K562 (cell line): ENCODE measurements at regions not wholly inside any gene's neighbourhood (a gene's known extent, or its start where the extent isn't known, plus 50 kb on each side); places are given as distances from the start of the nearest gene placed in this dataset.
"Not testable (repeated sequence)": the region's sequence is repeated elsewhere in the genome, so short reads cannot be mapped to it uniquely, and the experiment has no call there.

Experiments
- ATAC-seq: fragments of 200-7000 bp; cut with Tn5 transposase; 3 replicates; pipeline ENCODE4 v1.9.1; 2020; ENCODE audit warnings: moderate library complexity
- BruUV-seq: library from RNA; stranded (reverse); fragments of 400-500 nt; replicated peaks from 2 replicates; lab custom pipeline; 2021; lab: Mats Ljungman, UMichigan
- CTCF ChIA-PET: fragments of 300-600 bp; formaldehyde crosslinking; extraction: SDS; loops from one replicate; lab custom pipeline; 2021; ENCODE audit warnings: low intra/inter-chr PET ratio; lab: Yijun Ruan, JAX
- POLR2A ChIA-PET: fragments of 300-600, 350-650 bp; sonication (Branson Sonifier 250); formaldehyde crosslinking; extraction: SDS; loops from one replicate; lab custom pipeline; 2021; ENCODE audit warnings: antibody characterized with exemption, inconsistent platforms; lab: Yijun Ruan, JAX
- DNase-seq, 4 experiments: peaks; one replicate each; pipeline versions ENCODE4 v3.0.0 to v3.0.0-alpha.2; 2011 to 2018; ENCODE audit warnings: low spot score in 3 of 4, mixed read lengths in 3 of 4; ENCODE audit errors: extremely low read depth in 1 of 4
- FAIRE-seq: peaks from 2 replicates; lab custom pipeline; 2011; peaks lifted over from hg19 to GRCh38; lab: Jason Lieb, UNC
- H2AFZ ChIP-seq: 2 replicates; pipeline ENCODE4 v1.6.0; 2011; ENCODE audit warnings: low read depth, low read length, control low read depth, inconsistent platforms
- H3K27ac ChIP-seq: fragments of 200-600 bp; 3 replicates; pipeline ENCODE4 v1.8.0; 2011; ENCODE audit warnings: low read depth, mild to moderate bottlenecking, control low read depth, inconsistent platforms, low read length, moderate library complexity, mixed read lengths; ENCODE audit errors: extremely low read depth
- H3K27me3 ChIP-seq, 2 experiments: fragments of 300-600 bp in 1 of 2; 2 replicates in 1 of 2; 3 replicates in 1 of 2; pipeline versions ENCODE4 v1.6.0 to v1.8.0; 2011; ENCODE audit warnings: inconsistent platforms in 2 of 2, low read length in 2 of 2, mild to moderate bottlenecking in 1 of 2, mixed read lengths in 1 of 2, moderate library complexity in 1 of 2; ENCODE audit not compliant: control insufficient read depth in 2 of 2, insufficient read depth in 2 of 2
- H3K36me3 ChIP-seq: fragments of 300-600 bp; 3 replicates; pipeline ENCODE4 v1.8.0; 2011; ENCODE audit warnings: mild to moderate bottlenecking, low read length, inconsistent platforms; ENCODE audit not compliant: control insufficient read depth, insufficient read depth
- H3K4me1 ChIP-seq, 2 experiments: fragments of 200-600 bp in 1 of 2; replicated peaks in 1 of 2; 2 replicates in 1 of 2; 3 replicates in 1 of 2; pipeline versions ENCODE4 v1.5.1 to v1.8.0; 2011; ENCODE audit warnings: inconsistent platforms in 2 of 2, low read length in 2 of 2, mild to moderate bottlenecking in 1 of 2, mixed read lengths in 1 of 2, moderate library complexity in 1 of 2; ENCODE audit not compliant: control insufficient read depth in 2 of 2, insufficient read depth in 2 of 2
- H3K4me2 ChIP-seq: 2 replicates; pipeline ENCODE4 v1.6.1; 2011; ENCODE audit warnings: low read length, control low read depth, inconsistent platforms, mixed read lengths; ENCODE audit not compliant: insufficient read depth
- H3K4me3 ChIP-seq: fragments of 200-600 bp; sonication (generic), shearing (Covaris generic); 2 replicates; pipeline ENCODE4 v1.5.1; 2016; ENCODE audit warnings: control low read depth, inconsistent platforms
- H3K79me2 ChIP-seq: fragments of 200-600 bp; 3 replicates; pipeline ENCODE4 v1.8.0; 2011; ENCODE audit warnings: low read length, inconsistent platforms; ENCODE audit not compliant: control insufficient read depth, insufficient read depth
- H3K9ac ChIP-seq, 2 experiments: 2 replicates each; pipeline versions ENCODE4 v1.6.0 to v1.6.1; 2011; ENCODE audit warnings: low read depth in 2 of 2, low read length in 2 of 2, control low read depth in 1 of 2, inconsistent platforms in 1 of 2, mild to moderate bottlenecking in 1 of 2, mixed read lengths in 1 of 2; ENCODE audit not compliant: insufficient read depth in 1 of 2
- H3K9me1 ChIP-seq: one replicate; pipeline ENCODE4 v1.6.0; 2011; ENCODE audit warnings: inconsistent platforms, mild to moderate bottlenecking, low read length, moderate library complexity; ENCODE audit not compliant: control insufficient read depth, insufficient read depth
- H3K9me3 ChIP-seq: replicated peaks from 2 replicates; pipeline ENCODE4 v1.5.1; 2011; ENCODE audit warnings: low read depth, low read length, inconsistent platforms; ENCODE audit not compliant: control insufficient read depth, insufficient read depth
- H4K20me1 ChIP-seq: replicated peaks from 2 replicates; pipeline ENCODE4 v1.6.1; 2011; ENCODE audit warnings: low read length, inconsistent platforms, mixed read lengths; ENCODE audit not compliant: control insufficient read depth, insufficient read depth
- CLOCK ChIP-seq: fragments of 250-450 bp; sonication (Bioruptor Pico); IDR thresholded peaks from 2 replicates; pipeline ENCODE4 v1.4.0; 2020; ENCODE audit warnings: mild to moderate bottlenecking, moderate library complexity, borderline replicate concordance
- PTTG1 ChIP-seq: fragments of 450-650 bp; IDR thresholded peaks from 2 replicates; pipeline ENCODE4 v1.6.1; 2016; ENCODE audit warnings: low read depth, mild to moderate bottlenecking, missing genetic modification characterization, missing compliant biosample characterization
- STAT5A ChIP-seq: IDR thresholded peaks from 2 replicates; pipeline ENCODE4 v1.6.1; 2012; ENCODE audit warnings: low read length, inconsistent platforms, borderline replicate concordance
- ZEB2 ChIP-seq: fragments of 450-650 bp; IDR thresholded peaks from 2 replicates; pipeline ENCODE4 v1.6.1; 2016
- ZFP1 ChIP-seq: fragments of 450-650 bp; formaldehyde crosslinking; IDR thresholded peaks from 2 replicates; pipeline ENCODE4 v1.4.0; 2020; ENCODE audit warnings: mild to moderate bottlenecking, mixed read lengths
- ZNF586 ChIP-seq: fragments of 450-650 bp; formaldehyde crosslinking; conservative IDR thresholded peaks from 2 replicates; pipeline ENCODE4 v1.4.0; 2020; ENCODE audit warnings: mild to moderate bottlenecking, moderate library complexity
- WGBS: fragments of 100-300 bp; shearing (Covaris generic); methylation state at CpG from one replicate; pipeline ENCODE4 v1.1.6; 2016; ENCODE audit warnings: low coverage, mixed read lengths; ENCODE audit not compliant: insufficient coverage; ENCODE audit errors: missing lambda C conversion rate; 5-methylcytosine and 5-hydroxymethylcytosine counted together
- in situ Hi-C: fragments of 300-500 bp; cut with MboI; formaldehyde crosslinking; loops from 4 replicates; pipeline ENCODE4 v1.15.0; 2018; ENCODE audit warnings: inconsistent platforms, mixed read lengths
- intact Hi-C: fragments of 100-400 bp; cut with micrococcal nuclease; formaldehyde crosslinking; loops from 2 replicates; pipeline ENCODE4 v1.14.2; 2022
- TF ChIP-seq, protein P1 (sequence below), 2 experiments: fragments of 450-650 bp in 1 of 2; sonication (generic) in 1 of 2; formaldehyde crosslinking; conservative IDR thresholded peaks; 2 replicates each; pipeline versions ENCODE4 v1.4.0 to v1.8.1; 2020 to 2022; ENCODE audit warnings: mild to moderate bottlenecking in 1 of 2, missing genetic modification reagents in 1 of 2

DNA sequence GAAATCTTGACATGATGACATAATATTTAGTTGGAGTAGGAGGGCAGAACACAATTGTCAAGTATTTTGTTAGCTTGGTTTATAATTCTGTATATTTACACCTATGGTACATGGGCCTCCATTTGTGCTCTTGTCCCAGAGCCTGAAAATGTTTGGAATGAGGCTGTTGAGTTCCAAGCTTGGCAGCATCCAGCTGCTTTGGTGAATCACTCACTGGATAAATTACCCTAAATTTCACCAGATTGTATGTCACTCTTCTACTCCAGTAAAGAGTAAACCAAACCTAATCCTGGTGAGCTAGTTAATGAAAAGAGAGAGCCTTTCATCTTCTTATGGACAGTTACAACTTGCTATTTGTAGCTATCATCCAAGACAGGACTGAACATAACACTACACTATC, 928.7 kb downstream of the DIPK2A start:
- TF ChIP-seq ZNF586 (CRISPR knock-in tag) (no peak), STAT5A (no peak), ZFP1 (no peak), CLOCK (no peak), PTTG1 (tag) (no peak), ZEB2 (no peak)
- TF ChIP-seq, protein P1, sequence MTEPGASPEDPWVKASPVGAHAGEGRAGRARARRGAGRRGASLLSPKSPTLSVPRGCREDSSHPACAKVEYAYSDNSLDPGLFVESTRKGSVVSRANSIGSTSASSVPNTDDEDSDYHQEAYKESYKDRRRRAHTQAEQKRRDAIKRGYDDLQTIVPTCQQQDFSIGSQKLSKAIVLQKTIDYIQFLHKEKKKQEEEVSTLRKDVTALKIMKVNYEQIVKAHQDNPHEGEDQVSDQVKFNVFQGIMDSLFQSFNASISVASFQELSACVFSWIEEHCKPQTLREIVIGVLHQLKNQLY (CRISPR knock-in tag; conservative IDR thresholded peaks at IDR 0.05), result no peak
- intact Hi-C loops, result no loop called here
- FAIRE-seq (no peak), DNase-seq (no peak), ATAC-seq (no peak)
- Histone ChIP-seq H3K9me1 (no peaks in the 10 kb centered on the region), H4K20me1 (no peaks in the 10 kb centered on the region), H3K79me2 (no peaks in the 10 kb centered on the region), H3K4me2 (no peak overlapping the region), H3K27me3 (no peaks in the 10 kb centered on the region), H3K9ac (no peak overlapping the region), H3K4me1 (no peaks in the 10 kb centered on the region), H2AFZ (no peak overlapping the region), H3K36me3 (no peaks in the 10 kb centered on the region), H3K9me3 (0 out of 2 replicates have a peak, but pooled peaks cover 2% of the 10 kb centered on the region), H3K4me3 (no peak overlapping the region), H3K27ac (no peak overlapping the region)
- no TSS peak for BruUV-seq
- CTCF ChIA-PET, result no interaction called here
- POLR2A ChIA-PET, result no interaction called here
- in situ Hi-C loops, result no loop called here

DNA sequence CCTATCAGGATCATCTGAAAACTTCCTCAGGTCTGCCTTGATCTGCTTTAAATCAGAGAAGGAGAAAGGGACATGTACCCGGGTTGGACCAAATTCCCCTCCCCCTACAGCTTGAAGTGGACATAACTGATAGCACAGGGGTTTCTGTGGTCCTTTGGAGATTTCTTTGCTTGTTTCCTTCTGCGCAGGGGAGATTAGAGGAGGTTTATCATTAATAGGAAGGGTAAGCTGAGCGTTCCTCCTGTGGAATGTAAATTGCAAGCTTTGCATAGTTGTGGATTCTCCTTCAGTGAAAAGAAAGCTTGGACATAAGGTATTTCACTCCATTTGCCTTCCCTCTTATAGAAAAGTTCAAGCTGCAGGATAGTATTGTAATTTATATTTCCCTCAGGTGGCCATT, 936.0 kb downstream of the DIPK2A start:
- POLR2A ChIA-PET, H2AFZ ChIP-seq, CTCF ChIA-PET, H3K4me2 ChIP-seq, BruUV-seq, ATAC-seq, H3K27me3 ChIP-seq, DNase-seq, H3K27ac ChIP-seq, H4K20me1 ChIP-seq, H3K4me3 ChIP-seq, H3K4me1 ChIP-seq, intact Hi-C loops, H3K9me3 ChIP-seq, FAIRE-seq, H3K79me2 ChIP-seq, H3K9ac ChIP-seq, H3K9me1 ChIP-seq, H3K36me3 ChIP-seq, in situ Hi-C loops: not testable (repeated sequence)
- 0% methylated on average over 3 of the region's 3 CpGs for WGBS
